Brain microvascular endothelial cell (primary cell): ENCODE measurements at regions not wholly inside any gene's neighbourhood (a gene's known extent, or its start where the extent isn't known, plus 50 kb on each side); places are given as distances from the start of the nearest gene placed in this dataset.

Source experiments
- DNase-seq: peaks from one replicate; pipeline ENCODE4 v3.0.0-alpha.2; 2020
- H3K27ac ChIP-seq: fragments of 250-450 bp; sonication (Bioruptor Pico); 2 replicates; pipeline ENCODE4 v1.5.1; 2020; ENCODE audit warnings: mild to moderate bottlenecking, moderate library complexity
- H3K27me3 ChIP-seq: fragments of 250-450 bp; sonication (Bioruptor Pico); replicated peaks from 2 replicates; pipeline ENCODE4 v1.5.1; 2020; ENCODE audit warnings: mild to moderate bottlenecking
- H3K36me3 ChIP-seq: fragments of 250-450 bp; sonication (Bioruptor Pico); replicated peaks from 2 replicates; pipeline ENCODE4 v1.5.1; 2020; ENCODE audit warnings: mild to moderate bottlenecking
- H3K4me3 ChIP-seq: 2 replicates; pipeline ENCODE4 v1.5.1; 2011; ENCODE audit warnings: low read depth, mild to moderate bottlenecking, control low read depth, low read length, moderate library complexity
- in situ Hi-C: cut with HindIII; loops from 2 replicates; pipeline ENCODE4 v1.10.0; 2017; ENCODE audit warnings: low sequenced_read_pairs, low pct_ligation_motif_present
- TF ChIP-seq, protein P1 (sequence below): IDR thresholded peaks from 2 replicates; pipeline ENCODE4 v1.5.1; 2011; ENCODE audit warnings: low read depth, mild to moderate bottlenecking, moderate library complexity, low read length, control low read depth, inconsistent platforms; ENCODE audit errors: missing control alignments

GRCh38 chr3:147215660-147216059 lies 190.7 kb downstream of the ZIC4 start:
- no peaks in the 10 kb centered on the region for H3K36me3 ChIP-seq
- DNase-seq = no peak
- in situ Hi-C loops = no loop called here
- no peak overlapping the region for H3K4me3 ChIP-seq
- no peak overlapping the region for H3K27ac ChIP-seq
- TF ChIP-seq, protein P1, sequence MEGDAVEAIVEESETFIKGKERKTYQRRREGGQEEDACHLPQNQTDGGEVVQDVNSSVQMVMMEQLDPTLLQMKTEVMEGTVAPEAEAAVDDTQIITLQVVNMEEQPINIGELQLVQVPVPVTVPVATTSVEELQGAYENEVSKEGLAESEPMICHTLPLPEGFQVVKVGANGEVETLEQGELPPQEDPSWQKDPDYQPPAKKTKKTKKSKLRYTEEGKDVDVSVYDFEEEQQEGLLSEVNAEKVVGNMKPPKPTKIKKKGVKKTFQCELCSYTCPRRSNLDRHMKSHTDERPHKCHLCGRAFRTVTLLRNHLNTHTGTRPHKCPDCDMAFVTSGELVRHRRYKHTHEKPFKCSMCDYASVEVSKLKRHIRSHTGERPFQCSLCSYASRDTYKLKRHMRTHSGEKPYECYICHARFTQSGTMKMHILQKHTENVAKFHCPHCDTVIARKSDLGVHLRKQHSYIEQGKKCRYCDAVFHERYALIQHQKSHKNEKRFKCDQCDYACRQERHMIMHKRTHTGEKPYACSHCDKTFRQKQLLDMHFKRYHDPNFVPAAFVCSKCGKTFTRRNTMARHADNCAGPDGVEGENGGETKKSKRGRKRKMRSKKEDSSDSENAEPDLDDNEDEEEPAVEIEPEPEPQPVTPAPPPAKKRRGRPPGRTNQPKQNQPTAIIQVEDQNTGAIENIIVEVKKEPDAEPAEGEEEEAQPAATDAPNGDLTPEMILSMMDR = no peak
- H3K27me3 ChIP-seq = no peaks in the 10 kb centered on the region

- no peaks in the 10 kb centered on the region for H3K27me3 ChIP-seq
- H3K36me3 ChIP-seq = no peaks in the 10 kb centered on the region
- DNase-seq = no peak
- no peak overlapping the region for H3K4me3 ChIP-seq
- TF ChIP-seq, protein P1 = no peak
- H3K27ac ChIP-seq = no peak overlapping the region
- in situ Hi-C loops = no loop called here
Observed at GRCh38 chr3:147213633-147214032, 192.7 kb downstream of the ZIC4 start.

GRCh38 chr3:147210676-147211075 lies 195.7 kb downstream of the ZIC4 start:
- H3K27me3 ChIP-seq = no peaks in the 10 kb centered on the region
- no peak overlapping the region for H3K4me3 ChIP-seq
- TF ChIP-seq, protein P1 = no peak
- H3K36me3 ChIP-seq = no peaks in the 10 kb centered on the region
- in situ Hi-C loops = no loop called here
- H3K27ac ChIP-seq = no peak overlapping the region
- DNase-seq = no peak

- TF ChIP-seq, protein P1 = no peak
- Histone ChIP-seq H3K27me3 (no peaks in the 10 kb centered on the region), H3K27ac (no peak overlapping the region), H3K36me3 (no peaks in the 10 kb centered on the region), H3K4me3 (no peak overlapping the region)
- in situ Hi-C loops = no loop called here
- DNase-seq = no peak
Observed at GRCh38 chr3:147201086-147201485, 205.3 kb downstream of the ZIC4 start.

- H3K27me3 ChIP-seq = no peaks in the 10 kb centered on the region
- in situ Hi-C loops = no loop called here
- peak; percentile 43 for DNase-seq
- TF ChIP-seq, protein P1 = no peak
- no peak overlapping the region for H3K4me3 ChIP-seq
- H3K27ac ChIP-seq = no peak overlapping the region
- H3K36me3 ChIP-seq = no peaks in the 10 kb centered on the region
Observed at GRCh38 chr3:147200545-147200944, 205.8 kb downstream of the ZIC4 start.

DNA sequence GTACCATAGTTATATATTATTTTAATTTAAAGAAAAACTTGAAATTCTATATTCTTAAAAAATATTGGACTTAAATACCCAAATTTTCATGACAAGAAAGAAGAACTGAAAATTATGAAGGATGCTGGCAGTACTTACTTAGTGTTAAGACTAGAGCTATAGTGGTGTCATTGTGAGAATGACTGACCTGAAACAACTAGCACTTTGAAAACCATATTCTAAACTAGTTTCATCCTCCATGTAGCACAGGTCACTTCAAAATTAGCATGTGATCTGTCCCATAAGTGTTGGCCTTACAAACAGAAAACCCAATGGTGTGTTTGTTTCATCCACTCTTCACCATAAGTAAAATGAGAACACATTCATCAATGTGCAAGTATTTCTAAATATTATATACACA lies 208.6 kb downstream of the ZIC4 start:
- H3K4me3 ChIP-seq = no peak overlapping the region
- H3K27ac ChIP-seq = no peak overlapping the region
- DNase-seq = no peak
- H3K27me3 ChIP-seq = no peaks in the 10 kb centered on the region
- TF ChIP-seq, protein P1 = no peak
- in situ Hi-C loops = no loop called here
- H3K36me3 ChIP-seq = no peaks in the 10 kb centered on the region
